Heart left ventricle (tissue), 16 donors: ENCODE measurements at regions not wholly inside any gene's neighbourhood (a gene's known extent, or its start where the extent isn't known, plus 50 kb on each side); places are given as distances from the start of the nearest gene placed in this dataset.

Experiments
- ATAC-seq, 4 donors: fragments of 200-7000 bp; cut with Tn5 transposase; one replicate each; pipeline ENCODE4 v1.9.1; 2020 to 2022; ENCODE audit warnings: moderate library complexity in 4 of 4, mild to moderate bottlenecking in 3 of 4, moderate number of reproducible peaks in 1 of 4
- DNase-seq, 5 donors: peaks; one replicate each; pipeline ENCODE4 v3.0.0-alpha.2; 2020
- H3K27ac ChIP-seq, 12 donors: fragments of 200-600 bp; sonication (generic) in 4 of 12; one replicate each; pipeline versions ENCODE4 v1.5.0 to v1.8.0; 2016 to 2022; ENCODE audit warnings: mild to moderate bottlenecking in 2 of 12
- H3K27me3 ChIP-seq, 9 donors: fragments of 200-600 bp; sonication (generic) in 2 of 9; one replicate each; pipeline versions ENCODE4 v1.5.1 to v1.8.0; 2016 to 2022; ENCODE audit warnings: mild to moderate bottlenecking in 3 of 9
- H3K36me3 ChIP-seq, 9 donors: fragments of 200-600 bp; sonication (generic) in 2 of 9; one replicate each; pipeline versions ENCODE4 v1.5.0 to v1.8.0; 2018 to 2022; ENCODE audit warnings: mild to moderate bottlenecking in 2 of 9
- H3K4me1 ChIP-seq, 12 donors: fragments of 200-600 bp; sonication (generic) in 4 of 12; one replicate each; pipeline versions ENCODE4 v1.5.0 to v1.8.0; 2016 to 2022; ENCODE audit warnings: mild to moderate bottlenecking in 3 of 12
- H3K4me3 ChIP-seq, 12 donors: fragments of 200-600 bp; sonication (generic) in 4 of 12; one replicate each; pipeline versions ENCODE4 v1.5.0 to v1.8.0; 2017 to 2022; ENCODE audit warnings: mild to moderate bottlenecking in 9 of 12, moderate library complexity in 4 of 12
- H3K9me3 ChIP-seq, 12 donors: fragments of 200-600 bp; sonication (generic) in 4 of 12; one replicate each; pipeline versions ENCODE4 v1.5.0 to v1.8.0; 2016 to 2022; ENCODE audit warnings: mild to moderate bottlenecking in 1 of 12
- CTCF ChIP-seq, 12 donors: fragments of 200-600 bp; sonication (generic) in 4 of 12; IDR thresholded peaks; one replicate each; pipeline versions ENCODE4 v1.5.0 to v1.8.0; 2018 to 2022; ENCODE audit warnings: antibody characterized with exemption in 12 of 12, mild to moderate bottlenecking in 5 of 12
- POLR2A ChIP-seq, 2 donors: fragments of 450-650 bp; IDR thresholded peaks; one replicate each; pipeline ENCODE4 v1.6.1; 2017; ENCODE audit warnings: antibody characterized with exemption in 2 of 2, mild to moderate bottlenecking in 2 of 2, moderate library complexity in 2 of 2
- WGBS, 4 donors: extraction: QIAGEN DNeasy Blood & Tissue Kit in 2 of 4; methylation state at CpG; one replicate each; pipeline versions ENCODE4 v1.1.5 to v1.1.7; 2013 to 2018; 5-methylcytosine and 5-hydroxymethylcytosine counted together
- intact Hi-C, 10 donors: fragments of 100-400 bp; cut with DNase I; formaldehyde crosslinking; loops; one replicate each; pipeline versions ENCODE4 v1.11.1 to v1.14.2; 2022
- donor health status: ischemic (EF 13 %, LVEDD 7.1; RV severe dilation, severe dysfunction).
- donor health status: healthy with polysubstance abuse.
- donor health status: DM: no; HTN: yes; CAD: no.
- donor health status: DM: no; HTN: no; CAD: no.
- donor health status: ischemic (EF 25% LVEDD 6.9; RV normal size, moderate dysfunction).
- donor health status: ischemic (EF 25% LVEDD 5.7; RV mildly dilated, moderate dysfunction).
- donor health status: healthy.
- donor health status: DM: yes; HTN: yes; CAD: no.
- donor health status: ischemic (EF 35%, LVEDD 5.7; RV mildly dilated, moderate dysfunction).
- donor health status: nonischemic (EF 11% LVEDD 7.7; RV severe dilation, severe dysfunction).
- donor health status: DM: yes; HTN: yes; CAD: no.
- donor health status: PGD.
- donor health status: ischemic (EF 29% LVEDD 5.4; RV normal size, mild dysfunction).
- donor health status: nonischemic (EF 23%, LVEDD 6.1; RV moderate dilation, normal function).

DNA sequence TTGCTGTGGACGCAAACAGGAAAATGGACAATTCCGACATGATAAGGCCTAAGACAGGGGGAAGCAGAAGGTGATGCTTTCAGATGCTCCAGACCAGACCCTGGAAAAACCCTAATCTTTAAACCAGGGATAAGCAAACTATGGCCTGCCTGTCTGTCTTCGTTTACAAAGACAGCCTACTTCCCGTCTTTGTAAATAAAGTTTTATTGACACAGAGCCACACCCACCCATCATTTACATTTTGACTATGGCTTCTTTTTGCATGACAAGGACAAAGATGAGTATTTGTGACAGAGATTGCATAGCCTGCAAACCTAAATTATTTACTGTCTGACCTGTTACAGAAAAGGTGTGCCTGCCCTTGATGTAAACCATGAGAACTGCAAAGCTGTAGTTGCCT, 177.9 kb downstream of the WSCD1 start:
- 70 to 87% (median 81%) methylated on average over 4 of the region's 4 CpGs for WGBS, 4 donors
- TF ChIP-seq POLR2A (IDR thresholded peaks at IDR 0.05) = no peak
- no peak for TF ChIP-seq CTCF (IDR thresholded peaks at IDR 0.05)
- Histone ChIP-seq H3K27me3 (peaks cover 0 to 3% (median 0%) of the 10 kb centered on the region in 9 donors), H3K4me1 (no peaks in the 10 kb centered on the region), H3K27ac (no peak overlapping the region), H3K36me3 (no peaks in the 10 kb centered on the region), H3K9me3 (no peaks in the 10 kb centered on the region), H3K4me3 (no peak overlapping the region)
- DNase-seq (no peak), ATAC-seq (no peak)
- intact Hi-C loops = no loop called here

DNA sequence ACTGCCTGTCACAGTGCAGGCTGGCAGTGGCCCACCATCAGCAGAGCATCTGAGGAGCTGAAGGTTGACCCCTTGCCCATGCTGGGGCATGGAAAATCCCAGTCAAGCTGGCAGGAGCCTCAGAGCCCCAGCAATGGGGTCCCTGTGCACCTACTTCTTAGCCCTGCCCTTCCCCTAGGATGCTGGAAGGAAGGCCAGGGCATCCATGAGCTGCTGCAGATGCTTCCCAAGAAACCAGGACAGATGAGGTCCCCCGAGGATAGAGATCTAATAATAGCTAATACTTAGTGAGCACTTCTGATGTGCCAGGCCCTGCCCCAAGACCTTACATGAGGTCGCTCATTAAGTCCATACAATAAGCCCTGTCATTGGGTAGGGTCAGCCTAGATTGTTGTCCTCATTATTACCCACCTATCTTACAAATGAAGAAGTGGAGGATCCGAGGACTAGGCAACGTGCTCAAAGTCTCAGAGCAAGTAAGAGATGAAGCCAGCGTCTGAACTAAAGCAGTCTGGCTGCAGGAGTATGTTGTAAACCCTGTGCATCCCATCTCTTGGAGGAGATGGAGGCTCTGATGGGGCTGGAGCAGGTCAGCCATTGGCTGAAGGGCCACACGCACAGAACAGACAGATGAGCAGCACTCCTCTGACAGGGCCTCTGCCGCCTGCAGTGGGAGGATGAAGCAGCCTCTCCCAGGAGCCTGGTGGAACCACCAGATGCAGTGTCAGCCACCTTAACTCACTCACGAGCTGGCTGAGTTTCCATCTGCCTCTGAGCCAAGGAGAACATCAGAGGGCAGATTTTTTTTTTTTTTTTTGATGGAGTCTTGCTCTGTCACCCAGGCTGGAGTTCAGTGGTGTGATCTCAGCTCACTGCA, 175.4 kb downstream of the WSCD1 start:
- H3K27me3 ChIP-seq = peaks cover 0 to 9% (median 0%) of the 10 kb centered on the region in 9 donors

GRCh38 chr17:6244796-6245195, 174.6 kb downstream of the WSCD1 start:
- no peak for TF ChIP-seq CTCF (IDR thresholded peaks at IDR 0.05)
- no peak for TF ChIP-seq POLR2A (IDR thresholded peaks at IDR 0.05)
- no peak overlapping the region for H3K27ac ChIP-seq
- no peaks in the 10 kb centered on the region for H3K36me3 ChIP-seq
- H3K9me3 ChIP-seq = no peaks in the 10 kb centered on the region
- no peak overlapping the region for H3K4me3 ChIP-seq
- H3K4me1 ChIP-seq = no peaks in the 10 kb centered on the region
- 61 to 80% (median 66%) methylated on average over 3 to 4 of the region's 4 CpGs for WGBS, 4 donors
- no peak for ATAC-seq
- peaks cover 0 to 13% (median 0%) of the 10 kb centered on the region in 9 donors for H3K27me3 ChIP-seq
- no peak for DNase-seq
- intact Hi-C loops = no loop called here

More for the DNA sequence above, 175.4 kb downstream of the WSCD1 start:
- TF ChIP-seq CTCF (IDR thresholded peaks at IDR 0.05) (no peak), POLR2A (IDR thresholded peaks at IDR 0.05) (no peak)
- DNase-seq (no peak), ATAC-seq (no peak)
- H3K9me3 ChIP-seq = no peaks in the 10 kb centered on the region
- H3K36me3 ChIP-seq = no peaks in the 10 kb centered on the region
- intact Hi-C loops = no loop called here
- WGBS, 4 donors = 65 to 74% (median 69%) methylated on average over 8 of the region's 8 CpGs
- H3K27ac ChIP-seq = no peak overlapping the region
- no peaks in the 10 kb centered on the region for H3K4me1 ChIP-seq
- no peak overlapping the region for H3K4me3 ChIP-seq

GRCh38 chr17:6244253-6244652, 174.1 kb downstream of the WSCD1 start:
- Histone ChIP-seq H3K27ac (no peak overlapping the region), H3K27me3 (peaks cover 0 to 13% (median 0%) of the 10 kb centered on the region in 9 donors), H3K9me3 (no peaks in the 10 kb centered on the region), H3K4me3 (no peak overlapping the region), H3K36me3 (no peaks in the 10 kb centered on the region), H3K4me1 (no peaks in the 10 kb centered on the region)
- DNase-seq (no peak), ATAC-seq (no peak)
- TF ChIP-seq CTCF (IDR thresholded peaks at IDR 0.05) (no peak), POLR2A (IDR thresholded peaks at IDR 0.05) (no peak)
- intact Hi-C loops = no loop called here
- WGBS, 4 donors = 53 to 57% (median 56%) methylated on average over 5 of the region's 5 CpGs
